A549 (cell line): ENCODE measurements at regions not wholly inside any gene's neighbourhood (a gene's known extent, or its start where the extent isn't known, plus 50 kb on each side); places are given as distances from the start of the nearest gene placed in this dataset.

ENCODE experiments used
- ATAC-seq, 2 experiments: fragments of 200-7000 bp in 1 of 2; fragments of >200 bp in 1 of 2; cut with Nextera tagmentation in 1 of 2; cut with Tn5 transposase in 1 of 2; 3 replicates each; pipeline versions ENCODE4 v1.8.0 to v1.9.1; 2018 to 2020; ENCODE audit warnings: mild to moderate bottlenecking in 1 of 2, moderate library complexity in 1 of 2
- CTCF ChIA-PET: fragments of 300-600 bp; sonication (Branson Sonifier 250); formaldehyde crosslinking; extraction: SDS; loops from one replicate; lab custom pipeline; 2021; ENCODE audit warnings: antibody characterized with exemption, inconsistent platforms; lab: Yijun Ruan, JAX
- POLR2A ChIA-PET: fragments of 350-600 bp; formaldehyde crosslinking; extraction: SDS; loops from one replicate; lab custom pipeline; 2021; ENCODE audit warnings: antibody characterized with exemption, inconsistent platforms; lab: Yijun Ruan, JAX
- DNase-seq, 2 experiments: peaks; one replicate each; pipeline versions ENCODE4 v3.0.0 to v3.0.0-alpha.2; 2011 to 2016; ENCODE audit warnings: low read depth in 1 of 2, low spot score in 1 of 2
- FAIRE-seq: peaks from 2 replicates; lab custom pipeline; 2011; peaks lifted over from hg19 to GRCh38; lab: Jason Lieb, UNC
- H3K27ac ChIP-seq, 2 experiments: fragments of >200 bp; sonication (Bioruptor Twin); formaldehyde crosslinking; 3 replicates each; pipeline ENCODE4 v1.5.1; 2016 to 2017
- H3K4me1 ChIP-seq: fragments of >200 bp; sonication (Bioruptor Twin); formaldehyde crosslinking; 3 replicates; pipeline ENCODE4 v1.6.1; 2016
- H3K4me2 ChIP-seq: fragments of >200 bp; sonication (Bioruptor Twin); formaldehyde crosslinking; 3 replicates; pipeline ENCODE4 v1.6.1; 2016
- H3K4me3 ChIP-seq: fragments of >200 bp; sonication (Bioruptor Twin); formaldehyde crosslinking; 3 replicates; pipeline ENCODE4 v1.5.1; 2016
- H3K9me3 ChIP-seq: fragments of >200 bp; sonication (Bioruptor Twin); formaldehyde crosslinking; 3 replicates; pipeline ENCODE4 v1.6.1; 2016
- BHLHE40 ChIP-seq: IDR thresholded peaks from 2 replicates; pipeline ENCODE4 v1.6.1; 2012; ENCODE audit warnings: low read depth, low read length, inconsistent platforms
- CEBPB ChIP-seq, 2 experiments: fragments of >200 bp in 1 of 2; sonication (Bioruptor Twin) in 1 of 2; formaldehyde crosslinking in 1 of 2; IDR thresholded peaks; 2 replicates each; pipeline ENCODE4 v1.6.1; 2012 to 2016
- EHMT2 ChIP-seq: fragments of 200-600 bp; sonication (generic); IDR thresholded peaks from 2 replicates; pipeline ENCODE4 v1.6.1; 2016; ENCODE audit warnings: antibody characterized with exemption, low read depth, mild to moderate bottlenecking, moderate library complexity
- ELK1 ChIP-seq: fragments of 150-350 bp; IDR thresholded peaks from 2 replicates; pipeline ENCODE4 v1.6.1; 2014; ENCODE audit warnings: low read depth, mild to moderate bottlenecking, low read length
- EP300 ChIP-seq, 2 experiments: fragments of >200 bp; sonication (Bioruptor Twin); formaldehyde crosslinking; IDR thresholded peaks; 2 replicates in 1 of 2; 3 replicates in 1 of 2; pipeline ENCODE4 v1.6.1; 2016 to 2017
- HOXA7 ChIP-seq: fragments of 250-450 bp; sonication (Bioruptor Pico); IDR thresholded peaks from 2 replicates; pipeline ENCODE4 v1.5.0; 2020; ENCODE audit warnings: mild to moderate bottlenecking, moderate library complexity
- HOXB13 ChIP-seq: fragments of 250-450 bp; sonication (Bioruptor Pico); IDR thresholded peaks from 2 replicates; pipeline ENCODE4 v1.5.0; 2020; ENCODE audit warnings: low read depth, mild to moderate bottlenecking, moderate library complexity
- JUN ChIP-seq, 2 experiments: fragments of >200 bp; sonication (Bioruptor Twin); formaldehyde crosslinking; IDR thresholded peaks; 2 replicates in 1 of 2; 3 replicates in 1 of 2; pipeline ENCODE4 v1.6.1; 2016 to 2017
- JUNB ChIP-seq: fragments of >200 bp; sonication (Bioruptor Twin); formaldehyde crosslinking; IDR thresholded peaks from 2 replicates; pipeline ENCODE4 v1.6.1; 2016
- MAFK ChIP-seq: fragments of 450-650 bp; IDR thresholded peaks from 2 replicates; pipeline ENCODE4 v1.6.1; 2014; ENCODE audit not compliant: partially characterized antibody
- MAX ChIP-seq: IDR thresholded peaks from 2 replicates; pipeline ENCODE4 v1.6.1; 2012
- MAZ ChIP-seq: fragments of 150-350 bp; IDR thresholded peaks from 2 replicates; pipeline ENCODE4 v1.6.1; 2014; ENCODE audit warnings: antibody characterized with exemption, low read depth, low read length, borderline replicate concordance
- MYC ChIP-seq: IDR thresholded peaks from 2 replicates; pipeline ENCODE4 v1.6.1; 2012; ENCODE audit warnings: mild to moderate bottlenecking, inconsistent platforms, low read length, improper control_type of control experiment, borderline replicate concordance
- NFE2L2 ChIP-seq: fragments of 150-350 bp; conservative IDR thresholded peaks from 2 replicates; pipeline ENCODE4 v1.6.1; 2014; ENCODE audit warnings: low read length
- NR3C1 ChIP-seq: fragments of >200 bp; sonication (Bioruptor Twin); formaldehyde crosslinking; IDR thresholded peaks from 3 replicates; pipeline ENCODE4 v1.6.1; 2017
- PBX3 ChIP-seq: IDR thresholded peaks from 2 replicates; pipeline ENCODE4 v1.6.1; 2012
- POLR2A ChIP-seq: IDR thresholded peaks from 2 replicates; pipeline ENCODE4 v1.6.1; 2012; ENCODE audit warnings: mild to moderate bottlenecking, low read length
- RCOR1 ChIP-seq: fragments of 150-350 bp; IDR thresholded peaks from 2 replicates; pipeline ENCODE4 v1.6.1; 2014; ENCODE audit warnings: antibody characterized with exemption, low read length, low read depth
- REST ChIP-seq: fragments of 200-600 bp; sonication (generic); IDR thresholded peaks from 2 replicates; pipeline ENCODE4 v1.6.1; 2016; ENCODE audit warnings: antibody characterized with exemption, mild to moderate bottlenecking, moderate library complexity
- SMC3 ChIP-seq: fragments of >200 bp; sonication (Bioruptor Twin); formaldehyde crosslinking; IDR thresholded peaks from 3 replicates; pipeline ENCODE4 v1.6.1; 2018; ENCODE audit warnings: inconsistent platforms
- SREBF2 ChIP-seq: fragments of 450-650 bp; IDR thresholded peaks from 2 replicates; pipeline ENCODE4 v1.6.1; 2014; ENCODE audit warnings: mild to moderate bottlenecking, moderate library complexity
- TFCP2L1 ChIP-seq: fragments of 250-450 bp; sonication (Bioruptor Pico); IDR thresholded peaks from 2 replicates; pipeline ENCODE4 v1.5.0; 2021; ENCODE audit warnings: mild to moderate bottlenecking
- USF2 ChIP-seq: fragments of 450-650 bp; IDR thresholded peaks from 2 replicates; pipeline ENCODE4 v1.6.1; 2014; ENCODE audit warnings: antibody characterized with exemption
- ZNF302 ChIP-seq: fragments of 250-450 bp; sonication (Bioruptor Pico); IDR thresholded peaks from 2 replicates; pipeline ENCODE4 v1.9.0; 2021; ENCODE audit warnings: inconsistent platforms, mild to moderate bottlenecking, moderate library complexity
- WGBS: methylation state at CpG from one replicate; pipeline ENCODE4 v1.1.6; 2017; ENCODE audit errors: missing lambda C conversion rate; 5-methylcytosine and 5-hydroxymethylcytosine counted together
- TF ChIP-seq, protein P1 (sequence below): fragments of >200 bp; sonication (Bioruptor Twin); formaldehyde crosslinking; IDR thresholded peaks from 2 replicates; pipeline ENCODE4 v1.6.1; 2016

- FAIRE-seq = no peak
- H3K4me3 ChIP-seq = no peak overlapping the region
- H3K4me1 ChIP-seq = no peaks in the 10 kb centered on the region
- no peak overlapping the region for H3K4me2 ChIP-seq
- DNase-seq = no peak
- 48% methylated on average over 6 of the region's 7 CpGs for WGBS
- ATAC-seq = no peak
- ChIA-PET CTCF (interaction anchor here (0.9 kb wide), 1 partner anchor 13 kb away, joined by 3 read pairs; no protein-coding TSS in a partner anchor), POLR2A (no interaction called here)
- no peaks in the 10 kb centered on the region for H3K9me3 ChIP-seq
- no peak for TF ChIP-seq HOXB13
- TF ChIP-seq ZNF302 (CRISPR knock-in tag) = no peak
- no peak for TF ChIP-seq NFE2L2
- TF ChIP-seq JUNB = no peak
- TF ChIP-seq MAFK = no peak
- TF ChIP-seq ELK1 = no peak
- TF ChIP-seq PBX3 = no peak
- no peak for TF ChIP-seq HOXA7 (CRISPR knock-in tag)
- TF ChIP-seq SREBF2 = no peak
- TF ChIP-seq POLR2A = no peak
- no peak for TF ChIP-seq BHLHE40
- TF ChIP-seq SMC3 = no peak
- no peak for TF ChIP-seq USF2
- TF ChIP-seq, protein P1, sequence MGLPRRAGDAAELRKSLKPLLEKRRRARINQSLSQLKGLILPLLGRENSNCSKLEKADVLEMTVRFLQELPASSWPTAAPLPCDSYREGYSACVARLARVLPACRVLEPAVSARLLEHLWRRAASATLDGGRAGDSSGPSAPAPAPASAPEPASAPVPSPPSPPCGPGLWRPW = no peak
- H3K27ac ChIP-seq = no peak overlapping the region
Measured at GRCh38 chr6:125597411-125598253, 151.8 kb upstream of the HEY2 start.

- FAIRE-seq (no peak), DNase-seq (peak in 1 of 2 experiments; percentile 36), ATAC-seq (peak; percentile 42 to 66; a peak in 4 of 6 replicates)
- Histone ChIP-seq H3K4me2 (no peak overlapping the region), H3K9me3 (no peaks in the 10 kb centered on the region), H3K4me1 (no peaks in the 10 kb centered on the region), H3K4me3 (no peak overlapping the region), H3K27ac (no peak overlapping the region)
- POLR2A ChIA-PET = no interaction called here
- CTCF ChIA-PET = interaction anchor here (0.9 kb wide), 1 partner anchor 14 kb away, joined by 3 read pairs; no protein-coding TSS in a partner anchor
- TF ChIP-seq MAX = no peak
- peak in 1 of 2 experiments; percentile 15; a peak in 1 of 4 replicates for TF ChIP-seq CEBPB (IDR thresholded peaks at IDR 0.05)
- 58% methylated on average over 3 of the region's 5 CpGs for WGBS
Measured at GRCh38 chr6:125598422-125598821, 151.0 kb upstream of the HEY2 start.

- FAIRE-seq (no peak), ATAC-seq (no peak), DNase-seq (no peak)
- WGBS = 9% methylated on average over 1 of the region's 1 CpG
- H3K4me2 ChIP-seq = no peak overlapping the region
- no peaks in the 10 kb centered on the region for H3K4me1 ChIP-seq
- ChIA-PET POLR2A (no interaction called here), CTCF (no interaction called here)
- H3K4me3 ChIP-seq = no peak overlapping the region
- no peak overlapping the region for H3K27ac ChIP-seq
- H3K9me3 ChIP-seq = no peaks in the 10 kb centered on the region
- TF ChIP-seq REST = no peak
- no peak for TF ChIP-seq MYC
- no peak for TF ChIP-seq NFE2L2
- no peak for TF ChIP-seq JUN (IDR thresholded peaks at IDR 0.05)
- no peak for TF ChIP-seq EP300 (IDR thresholded peaks at IDR 0.05)
- no peak for TF ChIP-seq TFCP2L1
- no peak for TF ChIP-seq HOXB13
- no peak for TF ChIP-seq RCOR1
- no peak for TF ChIP-seq MAZ
- no peak for TF ChIP-seq USF2
- no peak for TF ChIP-seq NR3C1
- no peak for TF ChIP-seq EHMT2
Measured at GRCh38 chr6:125604257-125604656, 145.2 kb upstream of the HEY2 start.
